ENCODE measurements at regions not wholly inside any gene's neighbourhood (a gene's known extent, or its start where the extent isn't known, plus 50 kb on each side); places are given as distances from the start of the nearest gene placed in this dataset.

DNA sequence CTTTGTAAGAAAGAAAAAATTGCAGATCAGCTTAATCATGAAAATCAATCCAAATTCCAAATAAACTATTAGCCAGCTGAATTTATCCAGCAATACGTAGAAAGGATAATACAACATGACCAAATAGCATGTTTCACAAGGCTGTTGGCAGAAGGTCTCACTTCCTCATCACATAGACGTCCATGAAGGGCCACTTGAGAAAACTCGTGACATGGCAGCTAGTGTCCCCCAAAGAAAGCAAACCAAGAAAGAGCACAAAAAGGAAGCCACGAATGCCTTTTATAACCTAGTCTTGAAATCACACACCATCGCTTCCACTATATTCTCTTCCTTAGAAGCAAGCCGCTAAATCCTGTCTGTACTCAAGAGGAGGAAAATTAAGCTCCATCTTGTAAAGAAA lies 105.6 kb upstream of the NRBF2 start:
- TF ChIP-seq POLR2A (IDR thresholded peaks at IDR 0.05; ENCODE audit: extremely low read depth, insufficient read length) (no peak), CTCF (IDR thresholded peaks at IDR 0.05; ENCODE audit: low read depth, low read length) (no peak)
- TF ChIP-seq, protein P1, sequence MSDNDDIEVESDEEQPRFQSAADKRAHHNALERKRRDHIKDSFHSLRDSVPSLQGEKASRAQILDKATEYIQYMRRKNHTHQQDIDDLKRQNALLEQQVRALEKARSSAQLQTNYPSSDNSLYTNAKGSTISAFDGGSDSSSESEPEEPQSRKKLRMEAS (IDR thresholded peaks at IDR 0.05; ENCODE audit: low read depth, low read length): no peak

Measured in NB4 (cell line).